Osteoblast (primary cell): ENCODE measurements at regions not wholly inside any gene's neighbourhood (a gene's known extent, or its start where the extent isn't known, plus 50 kb on each side); places are given as distances from the start of the nearest gene placed in this dataset.
"Not testable (repeated sequence)": the region's sequence is repeated elsewhere in the genome, so short reads cannot be mapped to it uniquely, and the experiment has no call there.

Experiments
- DNase-seq: peaks from one replicate; pipeline ENCODE4 v3.0.0; 2011; ENCODE audit warnings: low spot score, mixed read lengths; ENCODE audit not compliant: insufficient read length; ENCODE audit errors: missing footprints
- H2AFZ ChIP-seq: 2 replicates; pipeline ENCODE4 v1.6.0; 2011; ENCODE audit warnings: mild to moderate bottlenecking, low read length
- H3K27ac ChIP-seq: 2 replicates; pipeline ENCODE4 v1.5.1; 2011; ENCODE audit warnings: mild to moderate bottlenecking, low read depth, low read length, moderate library complexity
- H3K27me3 ChIP-seq: 2 replicates; pipeline ENCODE4 v1.6.0; 2012; ENCODE audit warnings: mild to moderate bottlenecking, control low read depth, inconsistent platforms, low read length, moderate library complexity; ENCODE audit not compliant: insufficient read depth
- H3K36me3 ChIP-seq: 2 replicates; pipeline ENCODE4 v1.5.1; 2011; ENCODE audit warnings: mild to moderate bottlenecking, low read length, control low read depth, moderate library complexity; ENCODE audit not compliant: insufficient read depth
- H3K4me1 ChIP-seq: 2 replicates; pipeline ENCODE4 v1.5.1; 2011; ENCODE audit warnings: mild to moderate bottlenecking, low read length, control low read depth, moderate library complexity; ENCODE audit not compliant: insufficient read depth
- H3K4me2 ChIP-seq: 2 replicates; pipeline ENCODE4 v1.6.0; 2011; ENCODE audit warnings: mild to moderate bottlenecking, low read length; ENCODE audit not compliant: insufficient read depth
- H3K4me3 ChIP-seq: fragments of 200-600 bp; sonication (generic); 3 replicates; pipeline ENCODE4 v1.5.1; 2012; ENCODE audit warnings: mild to moderate bottlenecking, low read length, inconsistent platforms; ENCODE audit not compliant: insufficient read depth
- H3K79me2 ChIP-seq: 2 replicates; pipeline ENCODE4 v1.6.0; 2012; ENCODE audit warnings: mild to moderate bottlenecking, low read length, control low read depth, inconsistent platforms; ENCODE audit not compliant: insufficient read depth
- H3K9me3 ChIP-seq: 2 replicates; pipeline ENCODE4 v1.5.1; 2011; ENCODE audit warnings: low read depth, low read length, control low read depth
- H4K20me1 ChIP-seq: 2 replicates; pipeline ENCODE4 v1.6.0; 2012; ENCODE audit warnings: mild to moderate bottlenecking, low read length, control low read depth; ENCODE audit not compliant: insufficient read depth
- TF ChIP-seq, protein P1 (sequence below): IDR thresholded peaks from 2 replicates; pipeline ENCODE4 v1.5.1; 2011; ENCODE audit warnings: mild to moderate bottlenecking, low read depth, low read length, moderate library complexity; ENCODE audit errors: extremely low read depth

DNA sequence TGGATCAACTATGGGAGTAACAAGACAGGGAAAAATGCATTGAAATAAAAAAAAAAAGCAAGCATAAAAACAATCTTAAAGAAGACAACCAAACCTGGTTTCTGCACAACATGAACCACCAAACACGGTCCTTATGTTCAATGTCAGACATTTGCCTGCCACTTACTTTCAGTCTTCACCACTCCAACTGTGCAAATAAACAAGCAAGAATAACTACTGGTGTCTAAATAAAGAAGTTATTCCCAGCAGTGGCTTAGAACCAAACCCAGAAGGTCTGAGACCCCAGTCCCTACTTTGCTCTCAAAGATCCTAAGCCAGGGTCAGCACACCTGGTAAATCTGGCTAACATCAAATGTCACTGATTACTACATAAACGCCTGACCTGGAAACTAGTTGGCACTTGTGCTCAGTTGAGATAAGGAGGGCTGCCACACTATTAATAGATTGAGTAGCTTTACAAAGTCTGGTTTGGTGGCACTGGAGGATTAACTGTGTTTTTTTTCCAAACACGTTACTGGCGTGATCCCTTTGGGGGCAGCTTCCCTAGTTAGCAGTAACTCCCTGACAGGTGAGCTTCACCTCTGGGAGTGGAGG lies 62.7 kb upstream of the ABLIM1 start:
- Histone ChIP-seq H3K27ac (no peak overlapping the region), H3K4me1 (peaks cover 2% of the 10 kb centered on the region), H3K4me3 (no peak overlapping the region), H3K79me2 (no peaks in the 10 kb centered on the region), H4K20me1 (no peaks in the 10 kb centered on the region), H2AFZ (no peak overlapping the region), H3K36me3 (no peaks in the 10 kb centered on the region), H3K27me3 (peaks cover 17% of the 10 kb centered on the region), H3K4me2 (no peak overlapping the region), H3K9me3 (no peaks in the 10 kb centered on the region)
- DNase-seq: no peak
- TF ChIP-seq, protein P1, sequence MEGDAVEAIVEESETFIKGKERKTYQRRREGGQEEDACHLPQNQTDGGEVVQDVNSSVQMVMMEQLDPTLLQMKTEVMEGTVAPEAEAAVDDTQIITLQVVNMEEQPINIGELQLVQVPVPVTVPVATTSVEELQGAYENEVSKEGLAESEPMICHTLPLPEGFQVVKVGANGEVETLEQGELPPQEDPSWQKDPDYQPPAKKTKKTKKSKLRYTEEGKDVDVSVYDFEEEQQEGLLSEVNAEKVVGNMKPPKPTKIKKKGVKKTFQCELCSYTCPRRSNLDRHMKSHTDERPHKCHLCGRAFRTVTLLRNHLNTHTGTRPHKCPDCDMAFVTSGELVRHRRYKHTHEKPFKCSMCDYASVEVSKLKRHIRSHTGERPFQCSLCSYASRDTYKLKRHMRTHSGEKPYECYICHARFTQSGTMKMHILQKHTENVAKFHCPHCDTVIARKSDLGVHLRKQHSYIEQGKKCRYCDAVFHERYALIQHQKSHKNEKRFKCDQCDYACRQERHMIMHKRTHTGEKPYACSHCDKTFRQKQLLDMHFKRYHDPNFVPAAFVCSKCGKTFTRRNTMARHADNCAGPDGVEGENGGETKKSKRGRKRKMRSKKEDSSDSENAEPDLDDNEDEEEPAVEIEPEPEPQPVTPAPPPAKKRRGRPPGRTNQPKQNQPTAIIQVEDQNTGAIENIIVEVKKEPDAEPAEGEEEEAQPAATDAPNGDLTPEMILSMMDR: no peak

DNA sequence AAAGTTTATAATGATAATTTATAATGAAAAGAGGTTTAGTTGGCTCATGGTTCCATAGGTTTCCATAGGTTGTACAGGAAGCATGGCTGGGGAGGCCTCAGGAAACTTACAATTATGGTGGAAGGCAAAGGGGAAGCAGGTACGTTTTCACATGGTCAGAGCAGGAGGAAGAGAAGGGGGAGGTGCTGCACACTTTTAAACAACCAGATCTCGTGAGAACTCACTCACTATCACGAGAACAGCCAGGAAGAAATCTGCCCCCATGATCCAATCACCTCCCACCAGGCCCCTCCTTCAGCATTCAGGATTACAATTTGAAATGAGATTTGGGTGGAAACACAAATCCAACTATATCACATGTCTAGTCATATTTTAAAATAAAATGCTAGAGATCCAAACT lies 64.1 kb upstream of the ABLIM1 start:
- H3K27me3 ChIP-seq: peaks cover 17% of the 10 kb centered on the region
- not testable (repeated sequence) for H3K79me2 ChIP-seq, H2AFZ ChIP-seq, H3K9me3 ChIP-seq, H3K27ac ChIP-seq, H3K36me3 ChIP-seq, H4K20me1 ChIP-seq, H3K4me2 ChIP-seq, H3K4me3 ChIP-seq, DNase-seq, H3K4me1 ChIP-seq

GRCh38 chr10:114723361-114723760 lies 65.3 kb upstream of the ABLIM1 start:
- no peaks in the 10 kb centered on the region for H3K9me3 ChIP-seq
- peaks cover 14% of the 10 kb centered on the region for H3K27me3 ChIP-seq
- H3K4me2 ChIP-seq: no peak overlapping the region
- DNase-seq: no peak
- no peak overlapping the region for H2AFZ ChIP-seq
- H4K20me1 ChIP-seq: no peaks in the 10 kb centered on the region
- no peaks in the 10 kb centered on the region for H3K4me1 ChIP-seq
- H3K79me2 ChIP-seq: no peaks in the 10 kb centered on the region
- H3K36me3 ChIP-seq: no peaks in the 10 kb centered on the region
- TF ChIP-seq, protein P1: no peak
- H3K4me3 ChIP-seq: no peak overlapping the region
- H3K27ac ChIP-seq: no peak overlapping the region

GRCh38 chr10:114723991-114724715 lies 66.1 kb upstream of the ABLIM1 start:
- Histone ChIP-seq H3K36me3 (no peaks in the 10 kb centered on the region), H4K20me1 (no peaks in the 10 kb centered on the region), H3K27ac (no peak overlapping the region), H3K79me2 (no peaks in the 10 kb centered on the region), H3K4me3 (no peak overlapping the region), H3K4me2 (no peak overlapping the region), H3K9me3 (no peaks in the 10 kb centered on the region), H3K4me1 (no peaks in the 10 kb centered on the region), H2AFZ (no peak overlapping the region), H3K27me3 (peaks cover 13% of the 10 kb centered on the region)
- TF ChIP-seq, protein P1: no peak
- DNase-seq: no peak
